Right lobe of liver (tissue), 6 donors: ENCODE measurements at regions not wholly inside any gene's neighbourhood (a gene's known extent, or its start where the extent isn't known, plus 50 kb on each side); places are given as distances from the start of the nearest gene placed in this dataset.

Source experiments
- ATAC-seq, 4 donors: fragments of 200-7000 bp; cut with Tn5 transposase; one replicate each; pipeline ENCODE4 v1.9.1; 2020; ENCODE audit warnings: mild to moderate bottlenecking in 4 of 4, moderate library complexity in 4 of 4
- DNase-seq, 3 donors: peaks; one replicate each; pipeline ENCODE4 v3.0.0-alpha.2; 2020
- H3K27ac ChIP-seq, 3 donors: fragments of 200-600 bp; one replicate each; pipeline ENCODE4 v1.8.0; 2022
- H3K27me3 ChIP-seq, 2 donors: fragments of 200-600 bp; one replicate each; pipeline ENCODE4 v1.8.0; 2022
- H3K36me3 ChIP-seq, 4 donors: fragments of 200-600 bp; sonication (generic) in 1 of 4; one replicate each; pipeline versions ENCODE4 v1.5.1 to v1.8.0; 2017 to 2022; ENCODE audit warnings: control low read depth in 1 of 4
- H3K4me1 ChIP-seq, 4 donors: fragments of 200-600 bp; sonication (generic) in 1 of 4; one replicate each; pipeline versions ENCODE4 v1.5.1 to v1.8.0; 2017 to 2022; ENCODE audit warnings: control low read depth in 1 of 4
- H3K4me3 ChIP-seq, 3 donors: fragments of 200-600 bp; one replicate each; pipeline ENCODE4 v1.8.0; 2022
- H3K9me3 ChIP-seq, 4 donors: fragments of 200-600 bp; sonication (generic) in 1 of 4; one replicate each; pipeline versions ENCODE4 v1.5.1 to v1.8.0; 2017 to 2022; ENCODE audit warnings: control low read depth in 1 of 4
- POLR2A ChIP-seq: fragments of 450-650 bp; IDR thresholded peaks from one replicate; pipeline ENCODE4 v1.6.1; 2017; ENCODE audit warnings: antibody characterized with exemption, mild to moderate bottlenecking
- WGBS: methylation state at CpG from one replicate; pipeline ENCODE4 v1.1.6; 2018; ENCODE audit warnings: low coverage, low lambda C conversion rate; ENCODE audit not compliant: insufficient coverage; ENCODE audit errors: missing lambda C conversion rate; 5-methylcytosine and 5-hydroxymethylcytosine counted together
- intact Hi-C, 2 donors: fragments of 100-400 bp; cut with DNase I; formaldehyde crosslinking; loops; one replicate each; pipeline versions ENCODE4 v1.11.2 to v1.14.1; 2022
- TF ChIP-seq, protein P1 (sequence below), 4 donors: fragments of 200-600 bp in 3 of 4; fragments of 450-650 bp in 1 of 4; IDR thresholded peaks; one replicate each; pipeline versions ENCODE4 v1.5.1 to v1.8.0; 2016 to 2022; ENCODE audit warnings: antibody characterized with exemption in 4 of 4, mild to moderate bottlenecking in 2 of 4
- donor health status: DM: no; HTN: yes; CAD: no.
- donor health status: DM: no; HTN: no; CAD: no.
- donor health status: DM: no; HTN: no; CAD: no.
- donor health status: DM: no; HTN: yes; CAD: no.
- donor health status: DM: no; HTN: yes; CAD: no.

DNA sequence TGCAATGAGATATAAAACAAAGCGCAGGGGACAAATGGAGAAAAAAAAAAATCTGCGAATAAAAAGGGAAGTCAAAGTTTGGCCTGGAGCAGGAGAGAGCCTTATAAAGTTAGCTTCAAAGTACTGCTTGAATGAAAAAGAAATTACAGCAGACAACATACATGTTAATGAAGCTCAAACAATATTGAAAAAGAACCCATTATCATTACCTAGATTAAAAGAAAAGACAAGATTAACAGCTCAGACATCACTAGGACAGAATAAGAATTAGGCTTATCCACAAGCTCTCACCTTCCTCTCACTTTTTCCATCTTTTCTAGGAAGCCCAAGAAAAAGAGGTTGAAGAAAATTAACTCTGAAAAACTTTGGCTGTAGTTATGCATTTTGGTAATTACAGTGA lies 503.5 kb downstream of the ETNK1 start:
- Histone ChIP-seq H3K27ac (no peak overlapping the region), H3K4me1 (no peaks in the 10 kb centered on the region), H3K4me3 (no peak overlapping the region), H3K36me3 (no peaks in the 10 kb centered on the region), H3K27me3 (no peaks in the 10 kb centered on the region), H3K9me3 (no peaks in the 10 kb centered on the region)
- TF ChIP-seq, protein P1, sequence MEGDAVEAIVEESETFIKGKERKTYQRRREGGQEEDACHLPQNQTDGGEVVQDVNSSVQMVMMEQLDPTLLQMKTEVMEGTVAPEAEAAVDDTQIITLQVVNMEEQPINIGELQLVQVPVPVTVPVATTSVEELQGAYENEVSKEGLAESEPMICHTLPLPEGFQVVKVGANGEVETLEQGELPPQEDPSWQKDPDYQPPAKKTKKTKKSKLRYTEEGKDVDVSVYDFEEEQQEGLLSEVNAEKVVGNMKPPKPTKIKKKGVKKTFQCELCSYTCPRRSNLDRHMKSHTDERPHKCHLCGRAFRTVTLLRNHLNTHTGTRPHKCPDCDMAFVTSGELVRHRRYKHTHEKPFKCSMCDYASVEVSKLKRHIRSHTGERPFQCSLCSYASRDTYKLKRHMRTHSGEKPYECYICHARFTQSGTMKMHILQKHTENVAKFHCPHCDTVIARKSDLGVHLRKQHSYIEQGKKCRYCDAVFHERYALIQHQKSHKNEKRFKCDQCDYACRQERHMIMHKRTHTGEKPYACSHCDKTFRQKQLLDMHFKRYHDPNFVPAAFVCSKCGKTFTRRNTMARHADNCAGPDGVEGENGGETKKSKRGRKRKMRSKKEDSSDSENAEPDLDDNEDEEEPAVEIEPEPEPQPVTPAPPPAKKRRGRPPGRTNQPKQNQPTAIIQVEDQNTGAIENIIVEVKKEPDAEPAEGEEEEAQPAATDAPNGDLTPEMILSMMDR (IDR thresholded peaks at IDR 0.05), result no peak
- no peak for TF ChIP-seq POLR2A
- intact Hi-C loops, result no loop called here
- ATAC-seq (no peak), DNase-seq (no peak)
- WGBS, result 67% methylated on average over 2 of the region's 2 CpGs

DNA sequence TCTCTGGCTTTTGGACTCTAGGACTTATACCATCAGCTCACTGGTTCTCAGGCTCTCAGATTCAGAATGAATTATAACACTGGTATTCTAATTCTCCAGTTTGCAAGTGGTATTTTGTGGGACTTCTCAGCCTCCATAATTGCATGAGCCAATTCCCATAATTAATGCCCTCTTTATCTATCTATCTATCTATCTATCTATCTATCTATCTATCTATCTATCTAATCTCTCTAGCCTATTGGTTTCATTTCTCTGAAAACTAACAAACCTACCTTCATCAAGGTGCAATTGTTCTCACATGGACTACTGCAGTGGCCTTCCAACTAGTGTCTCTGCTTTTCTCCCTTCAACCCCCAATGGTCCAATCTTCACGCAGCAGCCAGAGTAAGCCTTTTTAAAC lies 507.4 kb downstream of the ETNK1 start:
- TF ChIP-seq POLR2A, result no peak
- TF ChIP-seq, protein P1 (IDR thresholded peaks at IDR 0.05), result no peak
- WGBS, result 85% methylated on average over 1 of the region's 1 CpG
- no peak overlapping the region for H3K4me3 ChIP-seq
- no peaks in the 10 kb centered on the region for H3K36me3 ChIP-seq
- intact Hi-C loops, result no loop called here
- no peaks in the 10 kb centered on the region for H3K4me1 ChIP-seq
- H3K27me3 ChIP-seq, result no peaks in the 10 kb centered on the region
- no peaks in the 10 kb centered on the region for H3K9me3 ChIP-seq
- H3K27ac ChIP-seq, result no peak overlapping the region
- DNase-seq (no peak), ATAC-seq (no peak)

- no peak overlapping the region for H3K4me3 ChIP-seq
- DNase-seq (no peak), ATAC-seq (no peak)
- H3K4me1 ChIP-seq, result no peaks in the 10 kb centered on the region
- H3K9me3 ChIP-seq, result no peaks in the 10 kb centered on the region
- H3K27ac ChIP-seq, result no peak overlapping the region
- TF ChIP-seq, protein P1 (IDR thresholded peaks at IDR 0.05), result no peak
- no peak for TF ChIP-seq POLR2A
- 75% methylated on average over 1 of the region's 1 CpG for WGBS
- no peaks in the 10 kb centered on the region for H3K36me3 ChIP-seq
- H3K27me3 ChIP-seq, result no peaks in the 10 kb centered on the region
- intact Hi-C loops, result no loop called here
Observed at GRCh38 chr12:23133471-23133870, 508.5 kb downstream of the ETNK1 start.

- Histone ChIP-seq H3K4me3 (no peak overlapping the region), H3K27me3 (no peaks in the 10 kb centered on the region), H3K27ac (no peak overlapping the region), H3K4me1 (no peaks in the 10 kb centered on the region), H3K36me3 (no peaks in the 10 kb centered on the region), H3K9me3 (no peaks in the 10 kb centered on the region)
- ATAC-seq, result no peak
- TF ChIP-seq, protein P1 (IDR thresholded peaks at IDR 0.05), result no peak
- TF ChIP-seq POLR2A, result no peak
- intact Hi-C loops, result no loop called here
- 93% methylated on average over 4 of the region's 4 CpGs for WGBS
- no peak for DNase-seq
Observed at GRCh38 chr12:23139026-23139425, 514.1 kb downstream of the ETNK1 start.

GRCh38 chr12:23140710-23141109 lies 515.7 kb downstream of the ETNK1 start:
- ATAC-seq (no peak), DNase-seq (no peak)
- intact Hi-C loops, result no loop called here
- H3K27ac ChIP-seq, result no peak overlapping the region
- H3K4me1 ChIP-seq, result no peaks in the 10 kb centered on the region
- H3K4me3 ChIP-seq, result no peak overlapping the region
- no peaks in the 10 kb centered on the region for H3K9me3 ChIP-seq
- no peaks in the 10 kb centered on the region for H3K36me3 ChIP-seq
- no peak for TF ChIP-seq POLR2A
- TF ChIP-seq, protein P1 (IDR thresholded peaks at IDR 0.05), result no peak
- H3K27me3 ChIP-seq, result no peaks in the 10 kb centered on the region
